CD14-positive monocyte (primary cell): ENCODE measurements at regions not wholly inside any gene's neighbourhood (a gene's known extent, or its start where the extent isn't known, plus 50 kb on each side); places are given as distances from the start of the nearest gene placed in this dataset.

Experiments used
- DNase-seq, 3 donors: peaks; one replicate each; pipeline ENCODE4 v3.0.0-alpha.2; 2011 to 2022
- H2AFZ ChIP-seq: 2 replicates; pipeline ENCODE4 v1.6.0; 2012; ENCODE audit warnings: mild to moderate bottlenecking, low read depth, low read length, inconsistent platforms; ENCODE audit not compliant: insufficient read depth, poor library complexity, severe bottlenecking
- H3K27ac ChIP-seq, 2 donors: 1 replicate in 1 of 2; 2 replicates in 1 of 2; pipeline ENCODE4 v1.5.1; 2012 to 2013; ENCODE audit warnings: low read length in 2 of 2, control low read depth in 1 of 2, inconsistent platforms in 1 of 2, low read depth in 1 of 2, mild to moderate bottlenecking in 1 of 2
- H3K27me3 ChIP-seq, 2 donors: one replicate each; pipeline versions ENCODE4 v1.6.0 to v1.6.1; 2011 to 2013; ENCODE audit warnings: low read length in 2 of 2; ENCODE audit not compliant: control insufficient read depth in 2 of 2, insufficient read depth in 2 of 2
- H3K36me3 ChIP-seq, 2 donors: replicated peaks in 1 of 2; 1 replicate in 1 of 2; 2 replicates in 1 of 2; pipeline versions ENCODE4 v1.5.1 to v1.6.1; 2012 to 2013; ENCODE audit warnings: low read length in 2 of 2, control low read depth in 1 of 2, inconsistent platforms in 1 of 2, mild to moderate bottlenecking in 1 of 2; ENCODE audit not compliant: insufficient read depth in 2 of 2, control insufficient read depth in 1 of 2
- H3K4me1 ChIP-seq, 2 donors: 1 replicate in 1 of 2; 2 replicates in 1 of 2; pipeline versions ENCODE4 v1.5.1 to v1.6.1; 2012 to 2013; ENCODE audit warnings: low read length in 2 of 2, control low read depth in 1 of 2, inconsistent platforms in 1 of 2, mild to moderate bottlenecking in 1 of 2, moderate library complexity in 1 of 2; ENCODE audit not compliant: insufficient read depth in 2 of 2, control insufficient read depth in 1 of 2
- H3K4me2 ChIP-seq: replicated peaks from 2 replicates; pipeline ENCODE3; 2012; ENCODE audit warnings: low read length, moderate library complexity, mild to moderate bottlenecking; ENCODE audit not compliant: poor library complexity, severe bottlenecking; ENCODE audit errors: extremely low read depth
- H3K4me3 ChIP-seq, 3 experiments: fragments of 200-600 bp in 1 of 3; sonication (generic) in 1 of 3; replicated peaks in 1 of 3; 1 replicate in 2 of 3; 2 replicates in 1 of 3; pipeline ENCODE4 v1.5.1; 2011 to 2013; ENCODE audit warnings: low read length in 3 of 3, mild to moderate bottlenecking in 3 of 3, control low read depth in 2 of 3, low read depth in 2 of 3, inconsistent platforms in 1 of 3, moderate library complexity in 1 of 3
- H3K79me2 ChIP-seq: 2 replicates; pipeline ENCODE4 v1.6.0; 2012; ENCODE audit warnings: mild to moderate bottlenecking, control low read depth, inconsistent platforms, low read length, moderate library complexity; ENCODE audit not compliant: insufficient read depth
- H3K9ac ChIP-seq: 2 replicates; pipeline ENCODE4 v1.6.0; 2017; ENCODE audit warnings: low read length, mild to moderate bottlenecking; ENCODE audit not compliant: insufficient read depth, poor library complexity, severe bottlenecking
- H3K9me3 ChIP-seq, 2 donors: replicated peaks in 1 of 2; 1 replicate in 1 of 2; 2 replicates in 1 of 2; pipeline versions ENCODE4 v1.5.1 to v1.6.1; 2012 to 2013; ENCODE audit warnings: low read length in 2 of 2, control low read depth in 1 of 2; ENCODE audit not compliant: control insufficient read depth in 1 of 2, insufficient read depth in 1 of 2
- H4K20me1 ChIP-seq: 2 replicates; pipeline ENCODE4 v1.6.0; 2012; ENCODE audit warnings: mild to moderate bottlenecking, low read length, control low read depth, moderate library complexity; ENCODE audit not compliant: insufficient read depth
- H3K27ac Mint-ChIP-seq, 7 donors: one replicate each; pipeline ENCODE4 v1.8.0; 2020; ENCODE audit warnings: mild to moderate bottlenecking in 7 of 7, mixed read lengths in 7 of 7, moderate library complexity in 6 of 7, inconsistent platforms in 2 of 7
- H3K27me3 Mint-ChIP-seq, 3 donors: one replicate each; pipeline ENCODE4 v1.8.0; 2021 to 2022; ENCODE audit warnings: low read depth in 3 of 3, mild to moderate bottlenecking in 3 of 3, mixed read lengths in 3 of 3, moderate library complexity in 3 of 3, inconsistent platforms in 1 of 3
- H3K36me3 Mint-ChIP-seq, 2 donors: one replicate each; pipeline ENCODE4 v1.8.0; 2020; ENCODE audit warnings: mixed read lengths in 2 of 2, inconsistent platforms in 1 of 2, mild to moderate bottlenecking in 1 of 2
- H3K4me1 Mint-ChIP-seq: one replicate; pipeline ENCODE4 v1.8.0; 2020; ENCODE audit warnings: mild to moderate bottlenecking, mixed read lengths
- H3K4me3 Mint-ChIP-seq, 2 donors: one replicate each; pipeline ENCODE4 v1.8.0; 2020; ENCODE audit warnings: mild to moderate bottlenecking in 2 of 2, mixed read lengths in 2 of 2, moderate library complexity in 1 of 2
- H3K9me3 Mint-ChIP-seq, 7 donors: one replicate each; pipeline ENCODE4 v1.8.0; 2020 to 2022; ENCODE audit warnings: mixed read lengths in 7 of 7, mild to moderate bottlenecking in 6 of 7, moderate library complexity in 6 of 7, inconsistent platforms in 2 of 7
- CTCF ChIP-seq: fragments of 200-600 bp; IDR thresholded peaks from one replicate; pipeline ENCODE4 v1.8.0; 2022; ENCODE audit warnings: antibody characterized with exemption, mild to moderate bottlenecking
- WGBS: methylation state at CpG from one replicate; pipeline ENCODE4 v1.1.5; 2013; ENCODE audit warnings: missing lambda C conversion rate; ENCODE audit not compliant: insufficient coverage; 5-methylcytosine and 5-hydroxymethylcytosine counted together
- intact Hi-C, 2 donors: fragments of 100-400 bp; cut with micrococcal nuclease; formaldehyde crosslinking; loops; one replicate each; pipeline versions ENCODE4 v1.15.0 to v1.15.1; 2023

- intact Hi-C loops = no loop called here
- no peaks in the 10 kb centered on the region for H4K20me1 ChIP-seq
- H3K27me3 Mint-ChIP-seq = peaks cover 32 to 56% (median 34%) of the 10 kb centered on the region in 3 donors
- H3K9me3 ChIP-seq = no peaks in the 10 kb centered on the region
- no peak overlapping the region for H3K4me2 ChIP-seq
- 40% methylated on average over 8 of the region's 10 CpGs for WGBS
- TF ChIP-seq CTCF = no peak
- no peak overlapping the region for H3K9ac ChIP-seq
- peak overlapping the region in 1 of 2 donors; percentile 10 for H3K4me3 Mint-ChIP-seq
- H3K4me3 ChIP-seq = no peak overlapping the region
- H3K9me3 Mint-ChIP-seq = peaks cover 0 to 1% (median 0%) of the 10 kb centered on the region in 7 donors
- H3K36me3 ChIP-seq = no peaks in the 10 kb centered on the region
- H3K27me3 ChIP-seq = peaks cover 6 to 32% of the 10 kb centered on the region in 2 donors
- H3K4me1 Mint-ChIP-seq = no peaks in the 10 kb centered on the region
- H2AFZ ChIP-seq = no peak overlapping the region
- no peak overlapping the region for H3K27ac ChIP-seq
- H3K27ac Mint-ChIP-seq = no peak overlapping the region
- H3K79me2 ChIP-seq = no peaks in the 10 kb centered on the region
- no peak for DNase-seq
- no peaks in the 10 kb centered on the region for H3K36me3 Mint-ChIP-seq
- no peaks in the 10 kb centered on the region for H3K4me1 ChIP-seq
Measured at GRCh38 chr19:30235946-30236345, 136.2 kb upstream of the ZNF536 start.

- TF ChIP-seq CTCF = no peak
- Histone ChIP-seq H3K9me3 (no peaks in the 10 kb centered on the region), H3K4me3 (no peak overlapping the region), H2AFZ (no peak overlapping the region), H3K4me2 (no peak overlapping the region), H3K9ac (no peak overlapping the region), H3K36me3 (no peaks in the 10 kb centered on the region), H3K27me3 (peaks cover 6 to 25% of the 10 kb centered on the region in 2 donors), H3K27ac (no peak overlapping the region), H3K4me1 (no peaks in the 10 kb centered on the region), H3K79me2 (no peaks in the 10 kb centered on the region), H4K20me1 (no peaks in the 10 kb centered on the region)
- intact Hi-C loops = no loop called here
- Mint-ChIP-seq H3K36me3 (no peaks in the 10 kb centered on the region), H3K4me3 (peak overlapping the region in 1 of 2 donors; percentile 52), H3K4me1 (no peaks in the 10 kb centered on the region), H3K27ac (no peak overlapping the region), H3K27me3 (peaks cover 27 to 52% (median 30%) of the 10 kb centered on the region in 3 donors), H3K9me3 (peaks cover 0 to 1% (median 0%) of the 10 kb centered on the region in 7 donors)
- no peak for DNase-seq
- 87% methylated on average over 3 of the region's 4 CpGs for WGBS
Measured at GRCh38 chr19:30236587-30236986, 135.6 kb upstream of the ZNF536 start.
